Trophoblast cell (in vitro differentiated cells and primary cell): ENCODE measurements at regions not wholly inside any gene's neighbourhood (a gene's known extent, or its start where the extent isn't known, plus 50 kb on each side); places are given as distances from the start of the nearest gene placed in this dataset.

Source experiments
- DNase-seq, 2 donors: peaks; one replicate each; pipeline ENCODE4 v3.0.0-alpha.2; 2016
- H2AFZ ChIP-seq: 2 replicates; pipeline ENCODE4 v1.6.1; 2013; ENCODE audit warnings: low read length, moderate library complexity, mild to moderate bottlenecking; ENCODE audit not compliant: insufficient read depth, poor library complexity
- H2AK5ac ChIP-seq: 2 replicates; pipeline ENCODE4 v1.6.1; 2013; ENCODE audit warnings: mild to moderate bottlenecking, low read length
- H2BK120ac ChIP-seq: 2 replicates; pipeline ENCODE4 v1.6.1; 2013; ENCODE audit warnings: low read length, mild to moderate bottlenecking, moderate library complexity; ENCODE audit not compliant: insufficient read depth, poor library complexity
- H2BK12ac ChIP-seq: 2 replicates; pipeline ENCODE4 v1.6.1; 2013; ENCODE audit warnings: mild to moderate bottlenecking, low read length, moderate library complexity
- H2BK5ac ChIP-seq: 2 replicates; pipeline ENCODE4 v1.6.1; 2013; ENCODE audit warnings: low read length, low read depth, moderate library complexity, mild to moderate bottlenecking; ENCODE audit not compliant: poor library complexity
- H3K14ac ChIP-seq: 2 replicates; pipeline ENCODE4 v1.6.1; 2013; ENCODE audit warnings: mild to moderate bottlenecking, low read length
- H3K18ac ChIP-seq: 2 replicates; pipeline ENCODE4 v1.6.1; 2013; ENCODE audit warnings: mild to moderate bottlenecking, low read length
- H3K23ac ChIP-seq: 2 replicates; pipeline ENCODE4 v1.6.1; 2013; ENCODE audit warnings: low read length
- H3K27ac ChIP-seq: 2 replicates; pipeline ENCODE4 v1.5.1; 2013; ENCODE audit warnings: low read depth, mild to moderate bottlenecking, inconsistent platforms, low read length, moderate library complexity
- H3K27me3 ChIP-seq: 2 replicates; pipeline ENCODE4 v1.6.1; 2013; ENCODE audit warnings: inconsistent platforms, mild to moderate bottlenecking, low read length, moderate library complexity; ENCODE audit not compliant: insufficient read depth
- H3K36me3 ChIP-seq, 2 experiments: 1 replicate in 1 of 2; 2 replicates in 1 of 2; pipeline ENCODE4 v1.6.1; 2013; ENCODE audit warnings: low read length in 2 of 2, mild to moderate bottlenecking in 2 of 2, moderate library complexity in 1 of 2; ENCODE audit not compliant: insufficient read depth in 2 of 2, control insufficient read depth in 1 of 2
- H3K4ac ChIP-seq: 2 replicates; pipeline ENCODE4 v1.6.1; 2013; ENCODE audit warnings: low read depth, mild to moderate bottlenecking, low read length, moderate library complexity
- H3K4me1 ChIP-seq, 2 experiments: 1 replicate in 1 of 2; 2 replicates in 1 of 2; pipeline ENCODE4 v1.6.1; 2013; ENCODE audit warnings: low read length in 2 of 2, mild to moderate bottlenecking in 2 of 2, moderate library complexity in 1 of 2; ENCODE audit not compliant: insufficient read depth in 2 of 2, control insufficient read depth in 1 of 2
- H3K4me2 ChIP-seq: 2 replicates; pipeline ENCODE4 v1.6.1; 2013; ENCODE audit warnings: inconsistent platforms, mild to moderate bottlenecking, low read length, moderate library complexity
- H3K4me3 ChIP-seq: 2 replicates; pipeline ENCODE4 v1.5.1; 2013; ENCODE audit warnings: mild to moderate bottlenecking, low read depth, low read length, inconsistent platforms
- H3K79me1 ChIP-seq: one replicate; pipeline ENCODE4 v1.6.1; 2013; ENCODE audit warnings: low read length
- H3K79me2 ChIP-seq: 2 replicates; pipeline ENCODE4 v1.6.1; 2013; ENCODE audit warnings: low read length, mild to moderate bottlenecking; ENCODE audit not compliant: control insufficient read depth, insufficient read depth, poor library complexity
- H3K9ac ChIP-seq: 2 replicates; pipeline ENCODE4 v1.6.1; 2013; ENCODE audit warnings: mild to moderate bottlenecking, low read length
- H3K9me3 ChIP-seq: 2 replicates; pipeline ENCODE4 v1.6.1; 2013; ENCODE audit warnings: low read depth, mild to moderate bottlenecking, control low read depth, inconsistent platforms, low read length; ENCODE audit not compliant: insufficient read depth
- H4K12ac ChIP-seq: 2 replicates; pipeline ENCODE4 v1.6.1; 2013; ENCODE audit warnings: low read depth, mild to moderate bottlenecking, low read length, moderate library complexity
- H4K8ac ChIP-seq: 2 replicates; pipeline ENCODE4 v1.6.1; 2013; ENCODE audit warnings: low read depth, mild to moderate bottlenecking, low read length, moderate library complexity
- H4K91ac ChIP-seq: one replicate; pipeline ENCODE4 v1.6.1; 2013; ENCODE audit warnings: low read depth, mild to moderate bottlenecking, low read length, moderate library complexity
- WGBS: extraction: QIAGEN DNeasy Blood & Tissue Kit; methylation state at CpG from one replicate; pipeline ENCODE4 v1.1.7; 2013; ENCODE audit warnings: missing lambda C conversion rate; ENCODE audit not compliant: insufficient read length, insufficient coverage; ENCODE audit errors: extremely low coverage; 5-methylcytosine and 5-hydroxymethylcytosine counted together

GRCh38 chr5:158064334-158065123 is 205.6 kb upstream of the CLINT1 start:
- H3K4me3 ChIP-seq: no peak overlapping the region
- H2BK12ac ChIP-seq: no peak overlapping the region
- no peaks in the 10 kb centered on the region for H3K79me2 ChIP-seq
- no peaks in the 10 kb centered on the region for H3K36me3 ChIP-seq
- DNase-seq: no peak
- no peak overlapping the region for H3K14ac ChIP-seq
- H3K27me3 ChIP-seq: no peaks in the 10 kb centered on the region
- H3K79me1 ChIP-seq: no peaks in the 10 kb centered on the region
- H3K9me3 ChIP-seq: no peaks in the 10 kb centered on the region
- H4K8ac ChIP-seq: no peak overlapping the region
- no peak overlapping the region for H3K27ac ChIP-seq
- H2BK5ac ChIP-seq: no peak overlapping the region
- no peak overlapping the region for H2AFZ ChIP-seq
- no CpG with 5 or more reads among the region's 5 CpGs for WGBS
- no peak overlapping the region for H3K4ac ChIP-seq
- H3K4me1 ChIP-seq: peaks cover 0 to 3% of the 10 kb centered on the region in 2 experiments
- no peak overlapping the region for H3K18ac ChIP-seq
- H3K4me2 ChIP-seq: no peak overlapping the region
- no peak overlapping the region for H3K9ac ChIP-seq
- H2AK5ac ChIP-seq: no peak overlapping the region
- H2BK120ac ChIP-seq: no peak overlapping the region
- no peak overlapping the region for H4K12ac ChIP-seq
- no peak overlapping the region for H4K91ac ChIP-seq
- H3K23ac ChIP-seq: no peak overlapping the region

GRCh38 chr5:158063052-158063451 is 204.1 kb upstream of the CLINT1 start:
- H3K79me1 ChIP-seq: peaks cover under 1% of the 10 kb centered on the region
- no peak overlapping the region for H3K4me2 ChIP-seq
- H3K9me3 ChIP-seq: no peaks in the 10 kb centered on the region
- no peak overlapping the region for H3K4ac ChIP-seq
- no peak overlapping the region for H3K4me3 ChIP-seq
- no peak overlapping the region for H3K9ac ChIP-seq
- peaks cover 0 to under 1% of the 10 kb centered on the region in 2 experiments for H3K4me1 ChIP-seq
- no peaks in the 10 kb centered on the region for H3K27me3 ChIP-seq
- no peak overlapping the region for H2AK5ac ChIP-seq
- H4K12ac ChIP-seq: no peak overlapping the region
- no peaks in the 10 kb centered on the region for H3K79me2 ChIP-seq
- no peak overlapping the region for H2AFZ ChIP-seq
- no peak overlapping the region for H3K18ac ChIP-seq
- no peak for DNase-seq
- no peak overlapping the region for H2BK12ac ChIP-seq
- no peak overlapping the region for H3K27ac ChIP-seq
- no peak overlapping the region for H3K23ac ChIP-seq
- no CpG with 5 or more reads among the region's 1 CpG for WGBS
- H3K14ac ChIP-seq: no peak overlapping the region
- H4K8ac ChIP-seq: no peak overlapping the region
- no peaks in the 10 kb centered on the region for H3K36me3 ChIP-seq
- H2BK5ac ChIP-seq: no peak overlapping the region
- no peak overlapping the region for H2BK120ac ChIP-seq
- no peak overlapping the region for H4K91ac ChIP-seq

GRCh38 chr5:158061451-158061850 is 202.5 kb upstream of the CLINT1 start:
- Histone ChIP-seq H4K8ac (no peak overlapping the region), H3K4me2 (no peak overlapping the region), H3K4ac (no peak overlapping the region), H2AFZ (no peak overlapping the region), H3K27me3 (no peaks in the 10 kb centered on the region), H3K23ac (no peak overlapping the region), H3K9ac (no peak overlapping the region), H3K36me3 (no peaks in the 10 kb centered on the region), H3K27ac (no peak overlapping the region), H4K12ac (no peak overlapping the region), H3K79me1 (peaks cover 1% of the 10 kb centered on the region), H3K18ac (no peak overlapping the region), H3K9me3 (no peaks in the 10 kb centered on the region), H2AK5ac (no peak overlapping the region), H2BK12ac (no peak overlapping the region), H3K79me2 (no peaks in the 10 kb centered on the region), H3K4me3 (no peak overlapping the region), H2BK120ac (no peak overlapping the region), H4K91ac (no peak overlapping the region), H3K14ac (no peak overlapping the region), H3K4me1 (peaks cover 0 to 3% of the 10 kb centered on the region in 2 experiments), H2BK5ac (no peak overlapping the region)
- no peak for DNase-seq
- WGBS: no CpG with 5 or more reads among the region's 4 CpGs

- no peak overlapping the region for H3K4me2 ChIP-seq
- no peak overlapping the region for H2BK12ac ChIP-seq
- no CpG with 5 or more reads among the region's 2 CpGs for WGBS
These were observed 201.3 kb upstream of the CLINT1 start for GRCh38 chr5:158060212-158060611.

More at GRCh38 chr5:158060212-158060611, 201.3 kb upstream of the CLINT1 start:
- Histone ChIP-seq H3K27ac (no peak overlapping the region), H3K36me3 (no peaks in the 10 kb centered on the region), H4K8ac (no peak overlapping the region), H2AK5ac (no peak overlapping the region), H3K79me2 (no peaks in the 10 kb centered on the region), H3K14ac (no peak overlapping the region), H4K12ac (no peak overlapping the region), H3K23ac (no peak overlapping the region), H4K91ac (no peak overlapping the region), H3K79me1 (peaks cover 1% of the 10 kb centered on the region), H3K18ac (no peak overlapping the region), H2BK5ac (no peak overlapping the region), H3K4me1 (peaks cover 0 to 3% of the 10 kb centered on the region in 2 experiments), H3K4ac (no peak overlapping the region), H3K9me3 (no peaks in the 10 kb centered on the region), H3K4me3 (no peak overlapping the region), H3K27me3 (no peaks in the 10 kb centered on the region), H2AFZ (no peak overlapping the region), H3K9ac (no peak overlapping the region), H2BK120ac (no peak overlapping the region)
- DNase-seq: no peak
